ENCODE measurements at regions not wholly inside any gene's neighbourhood (a gene's known extent, or its start where the extent isn't known, plus 50 kb on each side); places are given as distances from the start of the nearest gene placed in this dataset.

DNA sequence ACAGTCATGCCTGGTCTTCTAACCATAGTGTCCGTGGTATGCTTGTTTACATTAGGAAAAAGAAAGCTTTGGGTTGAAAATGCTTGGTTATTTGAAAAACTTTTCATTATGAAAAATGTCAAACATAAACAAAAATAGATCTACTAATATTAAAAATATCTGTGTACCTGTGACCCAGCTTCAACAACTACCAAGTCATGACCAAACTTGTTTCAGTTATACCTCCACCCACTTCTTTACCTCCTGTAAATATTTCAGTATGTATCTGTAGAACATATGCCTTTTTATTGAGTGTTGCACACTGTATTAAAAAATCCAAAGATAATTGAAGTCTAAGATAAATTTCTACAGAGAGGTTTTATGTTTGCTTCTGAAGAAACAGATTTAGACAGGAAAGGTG lies 153.7 kb upstream of the GYPA start:
- TF ChIP-seq POLR2A (IDR thresholded peaks at IDR 0.05; ENCODE audit: low read depth, low read length), result no peak
- no peak for TF ChIP-seq SPI1 (IDR thresholded peaks at IDR 0.05; ENCODE audit: low read depth, low read length)
- TF ChIP-seq TAF1 (IDR thresholded peaks at IDR 0.05; ENCODE audit: low read depth, low read length), result no peak
- TF ChIP-seq POLR2AphosphoS5 (IDR thresholded peaks at IDR 0.05; ENCODE audit: low read depth, low read length), result no peak
- no peak for TF ChIP-seq PAX5 (IDR thresholded peaks at IDR 0.05; ENCODE audit: insufficient read depth, low read length, severe bottlenecking)
- TF ChIP-seq POU2F2 (IDR thresholded peaks at IDR 0.05; ENCODE audit: low read depth, low read length), result no peak
